Posterior cingulate gyrus (tissue), 11 donors: ENCODE measurements at regions not wholly inside any gene's neighbourhood (a gene's known extent, or its start where the extent isn't known, plus 50 kb on each side); places are given as distances from the start of the nearest gene placed in this dataset.

Source experiments
- DNase-seq, 10 donors: peaks; one replicate each; pipeline versions ENCODE4 v3.0.0 to v3.0.0-alpha.2; 2020 to 2021; ENCODE audit warnings: mixed read lengths in 3 of 10
- intact Hi-C: fragments of 100-400 bp; cut with DNase I; formaldehyde crosslinking; loops from one replicate; pipeline ENCODE4 v1.15.1; 2023

- intact Hi-C loops: no loop called here
- DNase-seq: no peak
Measured at GRCh38 chr14:95420060-95420459, 96.4 kb downstream of the SYNE3 start.

GRCh38 chr14:95419569-95419968, 96.9 kb downstream of the SYNE3 start:
- intact Hi-C loops: no loop called here
- DNase-seq: no peak

- DNase-seq: no peak
- intact Hi-C loops: no loop called here
Measured at GRCh38 chr14:95418858-95419257, 97.6 kb downstream of the SYNE3 start.

GRCh38 chr14:95417492-95417891, 97.8 kb upstream of the CLMN start:
- no peak for DNase-seq
- intact Hi-C loops: no loop called here

- intact Hi-C loops: no loop called here
Measured at GRCh38 chr14:95415993-95416392, 96.3 kb upstream of the CLMN start.

GRCh38 chr14:95413289-95414215, 93.8 kb upstream of the CLMN start:
- intact Hi-C loops: no loop called here
- no peak for DNase-seq

More at GRCh38 chr14:95415993-95416392, 96.3 kb upstream of the CLMN start:
- no peak for DNase-seq

- intact Hi-C loops: no loop called here
- DNase-seq: no peak
Measured at GRCh38 chr14:95410838-95411237, 91.1 kb upstream of the CLMN start.

- intact Hi-C loops: loop anchor here (10.0 kb wide), 1 partner anchor 255 kb away; the partner anchor contains the start of gene DICER1
- DNase-seq: peak in 3 of 10 donors; percentile 40 to 92 (median 51)
Measured at GRCh38 chr14:95409477-95410272, 90.0 kb upstream of the CLMN start.

- peak in 3 of 10 donors; percentile 32 to 88 (median 52) for DNase-seq
- intact Hi-C loops: loop anchor here (10.0 kb wide), 1 partner anchor 254 kb away; the partner anchor contains the start of gene DICER1
Measured at GRCh38 chr14:95408731-95409476, 89.2 kb upstream of the CLMN start.

- intact Hi-C loops: loop anchor here (10.0 kb wide), 1 partner anchor 253 kb away; the partner anchor contains the start of gene DICER1
- DNase-seq: no peak
Measured at GRCh38 chr14:95407354-95407753, 87.6 kb upstream of the CLMN start.

- DNase-seq: no peak
- intact Hi-C loops: loop anchor here (10.0 kb wide), 1 partner anchor 252 kb away; the partner anchor contains the start of gene DICER1
Measured at GRCh38 chr14:95406756-95407277, 87.1 kb upstream of the CLMN start.

GRCh38 chr14:95404583-95404982, 84.9 kb upstream of the CLMN start:
- no peak for DNase-seq
- intact Hi-C loops: loop anchor here (10.0 kb wide), 1 partner anchor 250 kb away; the partner anchor contains the start of gene DICER1

- intact Hi-C loops: loop anchor here (10.0 kb wide), 1 partner anchor 248 kb away; the partner anchor contains the start of gene DICER1
- no peak for DNase-seq
Measured at GRCh38 chr14:95402578-95402977, 82.9 kb upstream of the CLMN start.

- DNase-seq: no peak
- intact Hi-C loops: loop anchor here (10.0 kb wide), 1 partner anchor 247 kb away; the partner anchor contains the start of gene DICER1
Measured at GRCh38 chr14:95402176-95402575, 82.5 kb upstream of the CLMN start.

- intact Hi-C loops: no loop called here
- peak in 1 of 10 donors; percentile 44 for DNase-seq
Measured at GRCh38 chr14:95398630-95399547, 79.2 kb upstream of the CLMN start.

GRCh38 chr14:95397325-95397724, 77.6 kb upstream of the CLMN start:
- intact Hi-C loops: no loop called here
- DNase-seq: peak in 1 of 10 donors; percentile 44

GRCh38 chr14:95396221-95396620, 76.5 kb upstream of the CLMN start:
- intact Hi-C loops: no loop called here
- DNase-seq: no peak

GRCh38 chr14:95395098-95395737, 75.5 kb upstream of the CLMN start:
- DNase-seq: peak in 1 of 10 donors; percentile 17
- intact Hi-C loops: no loop called here
